Stimulated activated CD8-positive, alpha-beta memory T cell treated with anti-CD3 and anti-CD28 coated beads, Interleukin-12 subunit alpha, Interleukin-12 subunit beta, amount 100 ng/mL, for 24 hours (primary cell): ENCODE measurements at regions not wholly inside any gene's neighbourhood (a gene's known extent, or its start where the extent isn't known, plus 50 kb on each side); places are given as distances from the start of the nearest gene placed in this dataset.

ENCODE experiments used
- DNase-seq: peaks from one replicate; pipeline ENCODE4 v3.0.0-alpha.2; 2020; ENCODE audit errors: extremely low read depth

- DNase-seq, result no peak
Observed at GRCh38 chr21:39024538-39024937, 158.7 kb downstream of the PSMG1 start.

- no peak for DNase-seq
Observed at GRCh38 chr21:39022863-39023693, 160.2 kb downstream of the PSMG1 start.

- no peak for DNase-seq
Observed at GRCh38 chr21:39022466-39022862, 160.8 kb downstream of the PSMG1 start.

- DNase-seq, result no peak
Observed at GRCh38 chr21:39022035-39022434, 161.2 kb downstream of the PSMG1 start.

DNA sequence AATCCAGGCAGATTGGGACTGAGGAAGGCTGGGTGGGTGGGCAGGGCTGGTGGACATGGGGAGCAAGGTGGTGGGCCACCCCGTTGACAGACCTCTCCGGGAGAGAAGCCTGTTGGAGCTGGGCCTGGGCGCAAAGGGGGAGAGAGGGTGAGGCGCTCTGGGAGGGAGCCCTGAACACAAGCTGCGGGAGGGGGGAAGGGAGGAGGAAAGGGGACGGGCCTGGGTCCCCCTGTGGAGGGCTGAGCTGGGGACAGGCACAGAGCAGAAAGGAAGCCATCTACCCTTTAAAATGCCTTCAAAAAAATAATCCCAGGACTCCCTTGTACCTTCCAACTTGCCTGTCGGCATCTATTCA, 161.8 kb downstream of the PSMG1 start:
- DNase-seq, result no peak

DNA sequence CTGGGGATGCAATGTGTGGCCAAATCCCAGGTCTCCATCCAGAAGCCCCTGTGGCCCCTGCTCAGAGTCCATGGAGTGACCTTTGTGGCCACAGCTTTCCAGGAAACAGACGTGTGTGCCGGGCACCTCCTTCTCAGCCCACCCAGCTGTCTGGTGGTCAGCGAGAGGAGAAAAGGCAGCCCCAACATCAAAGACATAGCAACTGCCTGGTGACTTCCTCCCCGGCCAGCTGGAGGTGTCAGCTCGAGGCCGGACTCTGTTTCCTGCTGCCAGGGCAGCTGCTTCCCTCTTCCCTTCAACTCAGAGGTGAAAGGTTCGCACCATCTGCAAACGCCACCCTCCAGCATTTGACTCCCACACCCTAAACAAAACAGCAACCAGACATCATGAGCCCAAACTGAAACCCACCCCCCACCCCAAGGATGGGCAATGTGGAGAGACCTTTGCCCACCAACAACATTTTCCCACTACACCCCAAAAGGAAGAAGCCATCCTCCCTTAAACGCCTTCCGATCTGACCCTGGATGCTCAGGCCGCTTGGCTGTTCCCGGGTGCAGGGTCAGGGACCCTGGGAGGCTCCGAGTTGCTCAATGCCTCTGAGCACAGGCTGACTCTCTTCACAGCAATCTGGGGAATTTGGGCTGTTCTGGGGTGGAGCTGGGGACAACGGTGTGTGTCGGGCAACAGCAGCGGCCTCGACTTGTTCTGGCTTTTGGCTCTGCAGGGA, 162.3 kb downstream of the PSMG1 start:
- DNase-seq, result no peak

DNA sequence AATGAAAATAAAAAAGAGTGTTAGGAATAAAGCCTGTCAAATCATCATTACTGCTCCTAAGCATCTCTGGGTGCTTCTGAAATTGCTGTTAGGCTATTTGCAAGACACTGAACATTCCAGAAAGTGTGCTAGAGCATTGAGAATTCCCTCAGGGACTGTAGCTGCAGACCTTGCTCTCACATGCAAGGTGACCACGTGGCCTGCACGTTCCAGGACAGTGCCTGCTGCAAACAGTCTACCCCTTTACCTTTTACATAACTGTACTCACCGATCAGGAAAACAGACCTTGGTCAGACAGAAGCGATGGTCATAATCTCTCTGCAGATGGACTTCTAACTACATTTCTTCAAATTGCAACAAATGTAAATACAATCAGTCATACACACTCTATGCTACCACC, 164.5 kb downstream of the PSMG1 start:
- DNase-seq, result no peak

DNA sequence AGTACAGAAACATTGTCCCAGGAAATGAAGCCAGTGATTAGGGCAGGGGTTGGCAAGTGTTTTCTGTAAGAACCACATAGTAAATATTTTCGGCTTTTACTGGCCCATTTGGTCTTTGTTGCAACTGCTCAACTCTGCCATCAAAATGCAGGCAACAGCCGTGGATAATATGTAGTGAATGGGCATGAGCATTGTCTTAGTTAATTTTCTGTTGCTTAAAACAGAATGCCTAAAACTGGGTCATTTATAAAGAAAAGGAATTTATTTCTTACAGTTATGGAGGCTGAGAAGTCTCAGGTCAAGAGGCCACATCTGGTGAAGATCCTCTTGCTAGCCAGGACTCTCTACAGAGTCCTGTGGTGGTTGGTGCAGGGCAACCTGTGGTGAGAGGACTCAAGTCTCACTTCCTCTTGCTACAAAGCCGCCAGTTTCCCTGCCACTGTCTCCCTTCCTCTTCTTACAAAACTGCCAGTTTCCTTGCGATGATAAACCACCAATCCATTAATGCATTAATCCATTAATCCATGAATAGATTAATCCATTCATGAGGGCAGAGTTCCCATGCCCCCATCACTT, 166.4 kb downstream of the PSMG1 start:
- DNase-seq, result no peak

DNA sequence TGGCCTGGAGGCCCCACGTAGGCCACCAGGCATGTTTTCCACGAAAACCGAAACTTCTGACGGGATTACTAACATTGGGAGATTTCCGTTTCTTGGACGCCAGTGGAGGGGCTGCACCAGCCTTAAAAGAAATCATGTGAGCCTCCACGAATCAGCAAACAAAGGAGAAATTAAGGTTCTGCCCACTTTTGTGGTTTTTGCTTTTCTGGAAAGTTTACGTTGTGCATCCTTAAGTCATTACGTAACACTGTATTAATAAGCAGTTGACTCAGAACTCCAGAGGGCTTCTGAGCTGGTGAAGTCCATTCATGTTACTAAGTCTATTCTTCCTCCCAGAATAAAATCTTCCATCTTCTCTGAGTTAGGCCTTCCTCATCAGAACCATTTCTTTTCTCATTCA, 168.5 kb downstream of the PSMG1 start:
- DNase-seq, result no peak

- no peak for DNase-seq
Observed at GRCh38 chr21:39012326-39013230, 170.7 kb downstream of the PSMG1 start.

DNA sequence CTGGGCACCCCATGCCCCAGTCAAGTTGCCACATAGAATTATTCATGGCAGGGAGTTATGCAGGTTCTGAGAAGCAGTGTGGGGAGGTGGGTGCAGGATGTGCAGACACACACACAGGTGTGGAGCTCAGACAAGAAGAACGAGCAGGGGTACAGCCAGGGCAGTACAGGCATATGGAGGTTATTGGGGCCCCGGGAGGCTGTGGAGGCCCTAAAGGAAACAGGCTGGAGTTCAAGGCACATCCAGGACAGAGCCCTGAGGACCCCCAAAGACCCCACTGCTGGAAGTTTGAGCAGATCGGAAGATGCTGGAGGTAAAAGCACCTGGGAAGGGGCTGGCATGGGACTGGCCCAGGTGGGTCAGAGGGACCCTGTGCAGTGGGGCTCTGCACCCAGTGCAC, 171.3 kb downstream of the PSMG1 start:
- no peak for DNase-seq

- no peak for DNase-seq
Observed at GRCh38 chr21:39010629-39011404, 172.4 kb downstream of the PSMG1 start.

DNA sequence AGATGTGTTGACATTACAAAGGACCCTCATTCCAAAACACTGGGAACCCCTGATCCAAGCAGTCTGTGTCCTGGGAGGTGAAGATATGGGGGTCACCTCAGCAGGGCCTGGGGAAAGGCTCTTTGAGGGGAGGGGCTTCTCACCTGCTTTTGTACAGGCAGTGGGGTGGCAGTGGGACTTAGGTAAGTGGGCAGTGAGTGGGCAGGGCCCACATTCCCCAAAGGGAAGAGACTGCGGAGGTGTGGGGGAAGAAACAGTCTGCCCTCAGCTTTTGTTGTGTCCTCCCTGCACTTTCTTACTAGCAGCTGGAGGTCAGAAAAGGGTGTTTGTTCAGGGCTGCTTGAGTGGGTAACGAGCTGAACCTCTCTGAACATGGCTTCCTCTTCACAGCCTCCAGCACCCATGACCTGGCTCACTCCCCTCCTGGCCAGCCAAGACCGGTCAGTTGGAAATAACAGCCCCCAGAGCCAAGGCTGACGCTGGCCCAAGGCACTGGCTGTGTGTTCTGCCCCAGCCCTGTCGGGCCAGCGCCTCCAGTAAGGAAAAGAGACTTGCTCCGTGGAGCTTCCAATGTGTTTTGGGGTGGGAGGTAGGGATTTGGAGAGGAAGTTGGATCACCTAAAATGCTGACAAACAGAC, 173.5 kb downstream of the PSMG1 start:
- no peak for DNase-seq

GRCh38 chr21:39007985-39008384, 175.3 kb downstream of the PSMG1 start:
- DNase-seq, result no peak

DNA sequence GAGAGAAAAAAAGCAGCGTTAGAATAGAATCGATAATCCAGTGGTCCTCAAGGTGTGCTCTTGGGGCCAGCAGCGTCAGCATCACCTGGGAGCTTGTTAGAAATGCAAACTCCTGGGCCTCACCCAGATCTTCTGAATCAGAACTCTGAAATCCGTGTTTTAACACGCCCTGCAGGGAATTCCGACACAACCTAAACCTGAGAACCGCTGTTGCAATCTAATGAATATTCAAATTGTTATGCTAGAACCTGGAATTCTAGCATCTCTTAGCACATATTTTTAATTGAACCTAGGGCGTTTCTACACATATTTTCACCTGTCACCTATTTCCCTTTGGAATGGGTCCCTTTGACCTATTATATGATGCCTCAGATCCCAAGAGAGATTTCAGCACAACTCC, 175.7 kb downstream of the PSMG1 start:
- no peak for DNase-seq

DNA sequence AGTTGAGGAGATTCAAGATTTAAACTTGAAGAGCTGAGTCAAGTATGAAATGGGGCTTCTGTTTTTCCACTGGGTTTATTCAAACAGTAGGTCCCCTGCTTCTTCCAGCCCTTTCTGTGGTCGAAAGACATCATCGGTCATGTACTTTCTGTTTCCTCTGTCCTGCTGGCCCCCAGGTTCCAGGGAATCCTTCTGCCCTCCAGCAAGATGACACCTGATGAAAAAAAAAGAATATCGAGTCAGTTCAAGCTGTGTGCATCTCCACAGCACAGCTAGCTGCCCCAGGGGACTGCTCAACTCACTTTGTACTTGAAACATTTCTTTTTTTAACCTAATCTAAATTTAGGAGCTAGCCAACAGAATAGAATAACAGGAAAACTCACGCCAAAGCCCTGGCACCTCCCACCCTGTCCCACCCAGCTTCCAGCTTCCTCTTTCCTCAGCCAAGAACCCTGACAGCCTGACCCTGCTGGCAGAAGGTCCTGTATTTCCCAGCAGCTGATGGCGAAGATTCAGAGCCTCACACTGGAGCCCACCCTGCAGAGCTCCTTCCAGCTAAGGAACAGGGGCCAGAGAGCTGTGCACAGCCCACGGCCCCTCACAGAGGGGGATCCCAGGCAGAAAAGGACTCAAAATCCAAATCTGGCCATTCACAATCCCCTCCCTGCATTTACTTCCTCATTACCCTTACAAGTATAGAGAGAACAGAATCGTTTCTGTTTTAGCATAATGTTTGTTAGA, 176.5 kb downstream of the PSMG1 start:
- DNase-seq, result no peak

DNA sequence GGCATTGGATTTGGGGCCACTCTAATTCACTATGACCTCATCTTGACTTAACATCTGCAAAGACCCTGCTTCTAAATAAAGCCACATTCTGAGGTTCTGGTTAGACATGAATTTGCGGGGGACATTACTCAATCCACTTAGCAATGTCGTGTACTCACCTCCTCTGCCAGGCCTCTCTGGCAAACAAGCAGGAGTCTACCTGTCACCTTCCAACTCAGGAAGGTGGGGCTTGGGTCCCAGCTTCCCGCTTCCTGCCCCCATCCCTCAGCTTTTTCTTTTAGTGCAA, 177.8 kb downstream of the PSMG1 start:
- DNase-seq, result no peak

GRCh38 chr21:39004634-39005501, 178.4 kb downstream of the PSMG1 start:
- DNase-seq, result no peak

- DNase-seq, result no peak
Observed at GRCh38 chr21:39003982-39004633, 179.1 kb downstream of the PSMG1 start.
